K562 (cell line): ENCODE measurements at regions not wholly inside any gene's neighbourhood (a gene's known extent, or its start where the extent isn't known, plus 50 kb on each side); places are given as distances from the start of the nearest gene placed in this dataset.

Experiments
- ATAC-seq: fragments of 200-7000 bp; cut with Tn5 transposase; 3 replicates; pipeline ENCODE4 v1.9.1; 2020; ENCODE audit warnings: moderate library complexity
- BruUV-seq: library from RNA; stranded (reverse); fragments of 400-500 nt; replicated peaks from 2 replicates; lab custom pipeline; 2021; lab: Mats Ljungman, UMichigan
- CTCF ChIA-PET: fragments of 300-600 bp; formaldehyde crosslinking; extraction: SDS; loops from one replicate; lab custom pipeline; 2021; ENCODE audit warnings: low intra/inter-chr PET ratio; lab: Yijun Ruan, JAX
- POLR2A ChIA-PET: fragments of 300-600, 350-650 bp; sonication (Branson Sonifier 250); formaldehyde crosslinking; extraction: SDS; loops from one replicate; lab custom pipeline; 2021; ENCODE audit warnings: antibody characterized with exemption, inconsistent platforms; lab: Yijun Ruan, JAX
- DNase-seq, 4 experiments: peaks; one replicate each; pipeline versions ENCODE4 v3.0.0 to v3.0.0-alpha.2; 2011 to 2018; ENCODE audit warnings: low spot score in 3 of 4, mixed read lengths in 3 of 4; ENCODE audit errors: extremely low read depth in 1 of 4
- FAIRE-seq: peaks from 2 replicates; lab custom pipeline; 2011; peaks lifted over from hg19 to GRCh38; lab: Jason Lieb, UNC
- H2AFZ ChIP-seq: 2 replicates; pipeline ENCODE4 v1.6.0; 2011; ENCODE audit warnings: low read depth, low read length, control low read depth, inconsistent platforms
- H3K27ac ChIP-seq: fragments of 200-600 bp; 3 replicates; pipeline ENCODE4 v1.8.0; 2011; ENCODE audit warnings: low read depth, mild to moderate bottlenecking, control low read depth, inconsistent platforms, low read length, moderate library complexity, mixed read lengths; ENCODE audit errors: extremely low read depth
- H3K27me3 ChIP-seq, 2 experiments: fragments of 300-600 bp in 1 of 2; 2 replicates in 1 of 2; 3 replicates in 1 of 2; pipeline versions ENCODE4 v1.6.0 to v1.8.0; 2011; ENCODE audit warnings: inconsistent platforms in 2 of 2, low read length in 2 of 2, mild to moderate bottlenecking in 1 of 2, mixed read lengths in 1 of 2, moderate library complexity in 1 of 2; ENCODE audit not compliant: control insufficient read depth in 2 of 2, insufficient read depth in 2 of 2
- H3K36me3 ChIP-seq: fragments of 300-600 bp; 3 replicates; pipeline ENCODE4 v1.8.0; 2011; ENCODE audit warnings: mild to moderate bottlenecking, low read length, inconsistent platforms; ENCODE audit not compliant: control insufficient read depth, insufficient read depth
- H3K4me1 ChIP-seq, 2 experiments: fragments of 200-600 bp in 1 of 2; replicated peaks in 1 of 2; 2 replicates in 1 of 2; 3 replicates in 1 of 2; pipeline versions ENCODE4 v1.5.1 to v1.8.0; 2011; ENCODE audit warnings: inconsistent platforms in 2 of 2, low read length in 2 of 2, mild to moderate bottlenecking in 1 of 2, mixed read lengths in 1 of 2, moderate library complexity in 1 of 2; ENCODE audit not compliant: control insufficient read depth in 2 of 2, insufficient read depth in 2 of 2
- H3K4me2 ChIP-seq: 2 replicates; pipeline ENCODE4 v1.6.1; 2011; ENCODE audit warnings: low read length, control low read depth, inconsistent platforms, mixed read lengths; ENCODE audit not compliant: insufficient read depth
- H3K4me3 ChIP-seq: fragments of 200-600 bp; sonication (generic), shearing (Covaris generic); 2 replicates; pipeline ENCODE4 v1.5.1; 2016; ENCODE audit warnings: control low read depth, inconsistent platforms
- H3K79me2 ChIP-seq: fragments of 200-600 bp; 3 replicates; pipeline ENCODE4 v1.8.0; 2011; ENCODE audit warnings: low read length, inconsistent platforms; ENCODE audit not compliant: control insufficient read depth, insufficient read depth
- H3K9ac ChIP-seq, 2 experiments: 2 replicates each; pipeline versions ENCODE4 v1.6.0 to v1.6.1; 2011; ENCODE audit warnings: low read depth in 2 of 2, low read length in 2 of 2, control low read depth in 1 of 2, inconsistent platforms in 1 of 2, mild to moderate bottlenecking in 1 of 2, mixed read lengths in 1 of 2; ENCODE audit not compliant: insufficient read depth in 1 of 2
- H3K9me1 ChIP-seq: one replicate; pipeline ENCODE4 v1.6.0; 2011; ENCODE audit warnings: inconsistent platforms, mild to moderate bottlenecking, low read length, moderate library complexity; ENCODE audit not compliant: control insufficient read depth, insufficient read depth
- H3K9me3 ChIP-seq: replicated peaks from 2 replicates; pipeline ENCODE4 v1.5.1; 2011; ENCODE audit warnings: low read depth, low read length, inconsistent platforms; ENCODE audit not compliant: control insufficient read depth, insufficient read depth
- H4K20me1 ChIP-seq: replicated peaks from 2 replicates; pipeline ENCODE4 v1.6.1; 2011; ENCODE audit warnings: low read length, inconsistent platforms, mixed read lengths; ENCODE audit not compliant: control insufficient read depth, insufficient read depth
- BRF2 ChIP-seq: IDR thresholded peaks from 3 replicates; pipeline ENCODE4 v1.6.1; 2011; ENCODE audit warnings: borderline replicate concordance, mild to moderate bottlenecking; ENCODE audit not compliant: insufficient read length, insufficient read depth
- IRF2 ChIP-seq: sonication (generic); formaldehyde crosslinking; IDR thresholded peaks from 2 replicates; pipeline ENCODE4 v1.8.1; 2022; ENCODE audit warnings: mild to moderate bottlenecking, missing genetic modification reagents
- KLF16 ChIP-seq: IDR thresholded peaks from 2 replicates; pipeline ENCODE4 v1.6.1; 2016; ENCODE audit warnings: antibody characterized with exemption
- MYBL2 ChIP-seq, 2 experiments: fragments of 450-650 bp in 1 of 2; sonication (generic) in 1 of 2; formaldehyde crosslinking in 1 of 2; IDR thresholded peaks; 2 replicates each; pipeline versions ENCODE4 v1.6.1 to v1.8.1; 2017 to 2022; ENCODE audit warnings: borderline replicate concordance in 1 of 2, inconsistent platforms in 1 of 2, low read depth in 1 of 2, mild to moderate bottlenecking in 1 of 2, missing genetic modification reagents in 1 of 2, moderate library complexity in 1 of 2
- NFIC ChIP-seq: fragments of 450-650 bp; IDR thresholded peaks from 2 replicates; pipeline ENCODE4 v1.6.1; 2017; ENCODE audit warnings: mild to moderate bottlenecking, inconsistent platforms
- THAP12 ChIP-seq: fragments of 250-450 bp; sonication (Bioruptor Pico); IDR thresholded peaks from 2 replicates; pipeline ENCODE4 v1.9.0; 2021; ENCODE audit warnings: mild to moderate bottlenecking, inconsistent platforms
- XRCC5 ChIP-seq: fragments of 200-400 bp; formaldehyde crosslinking; IDR thresholded peaks from 2 replicates; pipeline ENCODE4 v1.6.1; 2017; ENCODE audit warnings: low read depth, mild to moderate bottlenecking, low read length
- ZNF184 ChIP-seq: sonication (generic); formaldehyde crosslinking; IDR thresholded peaks from 2 replicates; pipeline ENCODE4 v1.5.0; 2020; ENCODE audit warnings: missing genetic modification reagents
- ZNF263 ChIP-seq: sonication (generic); formaldehyde crosslinking; IDR thresholded peaks from 2 replicates; pipeline ENCODE4 v1.8.0; 2022; ENCODE audit warnings: mild to moderate bottlenecking, missing genetic modification reagents, borderline replicate concordance
- ZNF644 ChIP-seq: fragments of 200-800 bp; sonication (Bioruptor generic); IDR thresholded peaks from 2 replicates; pipeline ENCODE4 v1.6.1; 2016; ENCODE audit warnings: low read depth, missing genetic modification characterization, missing compliant biosample characterization
- WGBS: fragments of 100-300 bp; shearing (Covaris generic); methylation state at CpG from one replicate; pipeline ENCODE4 v1.1.6; 2016; ENCODE audit warnings: low coverage, mixed read lengths; ENCODE audit not compliant: insufficient coverage; ENCODE audit errors: missing lambda C conversion rate; 5-methylcytosine and 5-hydroxymethylcytosine counted together
- in situ Hi-C: fragments of 300-500 bp; cut with MboI; formaldehyde crosslinking; loops from 4 replicates; pipeline ENCODE4 v1.15.0; 2018; ENCODE audit warnings: inconsistent platforms, mixed read lengths
- intact Hi-C: fragments of 100-400 bp; cut with micrococcal nuclease; formaldehyde crosslinking; loops from 2 replicates; pipeline ENCODE4 v1.14.2; 2022
- TF ChIP-seq, protein P1 (sequence below): fragments of 450-650 bp; formaldehyde crosslinking; IDR thresholded peaks from 2 replicates; pipeline ENCODE4 v1.4.0; 2020; ENCODE audit warnings: mild to moderate bottlenecking, mixed read lengths
- TF ChIP-seq, protein P2 (sequence below): fragments of 450-650 bp; IDR thresholded peaks from 2 replicates; pipeline ENCODE4 v1.6.1; 2016; ENCODE audit warnings: missing biosample characterization, missing genetic modification characterization

DNA sequence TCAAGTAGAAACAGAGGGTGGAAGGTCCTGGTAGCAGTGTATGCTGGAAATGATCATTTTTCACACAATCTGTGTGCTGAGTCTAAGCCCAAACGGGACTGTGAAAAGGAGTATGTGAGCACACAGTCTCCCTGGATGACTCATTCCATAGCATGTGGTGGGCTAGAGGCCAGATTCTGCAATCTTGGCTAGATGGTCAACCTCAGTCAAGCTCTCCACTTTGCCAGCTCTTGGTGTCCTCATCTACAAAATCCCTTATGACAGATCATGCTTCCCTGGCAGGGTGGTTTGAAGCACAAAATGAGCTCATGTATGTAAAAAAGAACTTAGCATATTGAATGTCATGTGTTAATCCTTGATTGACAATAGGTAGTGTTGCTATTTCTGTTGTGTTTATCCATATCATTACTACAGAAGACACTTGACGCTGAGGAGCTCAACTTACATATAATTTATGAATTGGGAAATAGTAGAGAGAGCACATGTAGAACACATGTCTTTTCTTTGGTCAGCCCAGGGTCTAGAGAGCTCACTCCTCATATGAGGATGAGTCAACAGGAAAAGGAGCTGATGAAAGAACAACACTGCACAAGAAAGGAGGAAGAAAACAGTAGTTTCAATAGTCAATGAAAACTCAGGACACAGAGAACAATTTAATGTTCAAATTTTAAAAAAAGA lies 517.5 kb downstream of the BCL11B start (continued):
- TF ChIP-seq THAP12 (no peak), ZNF644 (tag) (no peak), ZNF184 (CRISPR knock-in tag) (no peak), ZNF263 (CRISPR knock-in tag) (no peak), IRF2 (CRISPR knock-in tag) (no peak)
- TF ChIP-seq, all 486 proteins: peak for 0

DNA sequence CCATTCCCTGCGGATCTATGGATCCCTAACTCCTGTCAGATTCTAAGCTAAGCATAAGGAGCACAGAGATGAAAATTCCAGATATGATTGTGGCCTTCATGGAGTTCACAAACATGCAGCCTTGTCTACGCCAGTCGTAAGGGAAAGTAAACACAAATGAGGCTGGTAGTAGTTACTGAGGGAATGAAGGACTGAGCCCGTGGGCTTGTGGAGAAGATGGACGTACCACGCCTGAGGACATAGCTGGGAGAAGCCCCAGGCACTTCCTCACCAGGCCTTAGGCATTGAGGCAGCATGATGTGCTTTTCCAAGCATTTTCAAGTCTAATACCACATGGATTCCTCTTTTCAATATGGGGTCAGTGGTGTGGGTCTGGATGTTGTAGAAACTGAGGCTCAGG lies 515.2 kb downstream of the BCL11B start:
- Histone ChIP-seq H3K4me2 (no peak overlapping the region), H3K4me1 (no peaks in the 10 kb centered on the region), H3K9me3 (no peaks in the 10 kb centered on the region), H3K4me3 (no peak overlapping the region), H3K79me2 (no peaks in the 10 kb centered on the region), H2AFZ (no peak overlapping the region), H3K9ac (no peak overlapping the region), H3K9me1 (no peaks in the 10 kb centered on the region), H3K27me3 (no peaks in the 10 kb centered on the region), H3K27ac (no peak overlapping the region), H4K20me1 (no peaks in the 10 kb centered on the region), H3K36me3 (no peaks in the 10 kb centered on the region)
- intact Hi-C loops (no loop called here), in situ Hi-C loops (no loop called here)
- no peak for ATAC-seq
- CTCF ChIA-PET = no interaction called here
- FAIRE-seq = no peak
- POLR2A ChIA-PET = interaction anchor here (0.6 kb wide), 1 partner anchor 274 kb away, joined by 3 read pairs; no protein-coding TSS in a partner anchor
- BruUV-seq = no TSS peak
- whole genome bisulfite sequencing = 0% methylated on average over 6 of the region's 6 CpGs
- DNase-seq = no peak
- TF ChIP-seq NFIC (no peak), KLF16 (no peak), MYBL2 (IDR thresholded peaks at IDR 0.05; ENCODE audit: low read depth) (no peak), MYBL2 (CRISPR knock-in tag; IDR thresholded peaks at IDR 0.05; ENCODE audit: borderline replicate concordance) (no peak), BRF2 (no peak), XRCC5 (no peak)
- TF ChIP-seq, protein P1, sequence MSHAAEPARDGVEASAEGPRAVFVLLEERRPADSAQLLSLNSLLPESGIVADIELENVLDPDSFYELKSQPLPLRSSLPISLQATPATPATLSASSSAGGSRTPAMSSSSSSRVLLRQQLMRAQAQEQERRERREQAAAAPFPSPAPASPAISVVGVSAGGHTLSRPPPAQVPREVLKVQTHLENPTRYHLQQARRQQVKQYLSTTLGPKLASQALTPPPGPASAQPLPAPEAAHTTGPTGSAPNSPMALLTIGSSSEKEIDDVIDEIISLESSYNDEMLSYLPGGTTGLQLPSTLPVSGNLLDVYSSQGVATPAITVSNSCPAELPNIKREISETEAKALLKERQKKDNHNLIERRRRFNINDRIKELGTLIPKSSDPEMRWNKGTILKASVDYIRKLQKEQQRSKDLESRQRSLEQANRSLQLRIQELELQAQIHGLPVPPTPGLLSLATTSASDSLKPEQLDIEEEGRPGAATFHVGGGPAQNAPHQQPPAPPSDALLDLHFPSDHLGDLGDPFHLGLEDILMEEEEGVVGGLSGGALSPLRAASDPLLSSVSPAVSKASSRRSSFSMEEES (CRISPR knock-in tag) = no peak
- TF ChIP-seq, protein P2, sequence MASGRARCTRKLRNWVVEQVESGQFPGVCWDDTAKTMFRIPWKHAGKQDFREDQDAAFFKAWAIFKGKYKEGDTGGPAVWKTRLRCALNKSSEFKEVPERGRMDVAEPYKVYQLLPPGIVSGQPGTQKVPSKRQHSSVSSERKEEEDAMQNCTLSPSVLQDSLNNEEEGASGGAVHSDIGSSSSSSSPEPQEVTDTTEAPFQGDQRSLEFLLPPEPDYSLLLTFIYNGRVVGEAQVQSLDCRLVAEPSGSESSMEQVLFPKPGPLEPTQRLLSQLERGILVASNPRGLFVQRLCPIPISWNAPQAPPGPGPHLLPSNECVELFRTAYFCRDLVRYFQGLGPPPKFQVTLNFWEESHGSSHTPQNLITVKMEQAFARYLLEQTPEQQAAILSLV (tag) = no peak
